Fibroblast of skin of scalp (primary cell): ENCODE measurements at regions not wholly inside any gene's neighbourhood (a gene's known extent, or its start where the extent isn't known, plus 50 kb on each side); places are given as distances from the start of the nearest gene placed in this dataset.
A peak's percentile ranks its signal among the peaks of the same experiment; 100 is the strongest.
"Not testable (repeated sequence)": the region's sequence is repeated elsewhere in the genome, so short reads cannot be mapped to it uniquely, and the experiment has no call there.

Source experiments
- DNase-seq: peaks from one replicate; pipeline ENCODE4 v3.0.0-alpha.2; 2013

- DNase-seq, result no peak
These were observed 617.5 kb upstream of the CPEB2 start for GRCh38 chr4:14384824-14385223.

DNA sequence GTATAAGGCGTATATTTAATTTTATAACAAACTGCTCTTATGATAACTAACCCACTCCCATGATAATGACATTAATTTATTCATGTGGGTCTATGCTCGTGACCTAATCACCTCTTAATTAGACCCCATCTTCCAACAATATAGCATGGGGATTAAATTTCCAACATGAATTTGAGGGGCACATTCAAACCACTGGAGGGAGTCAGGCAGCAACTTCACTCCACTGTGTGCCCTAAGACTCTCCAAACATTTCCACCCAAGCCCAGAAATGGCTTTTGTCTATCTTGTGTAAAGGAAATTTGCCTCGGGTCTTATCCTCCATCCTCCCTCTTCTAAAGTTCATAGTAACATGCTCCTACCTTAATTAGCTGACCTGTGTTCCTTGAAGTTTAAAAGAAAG is 616.1 kb upstream of the CPEB2 start:
- DNase-seq, result no peak

GRCh38 chr4:14387647-14388046 is 614.6 kb upstream of the CPEB2 start:
- DNase-seq, result no peak

GRCh38 chr4:14392378-14392777 is 609.9 kb upstream of the CPEB2 start:
- DNase-seq, result no peak

- DNase-seq, result no peak
These were observed 606.1 kb upstream of the CPEB2 start for GRCh38 chr4:14396183-14396582.

DNA sequence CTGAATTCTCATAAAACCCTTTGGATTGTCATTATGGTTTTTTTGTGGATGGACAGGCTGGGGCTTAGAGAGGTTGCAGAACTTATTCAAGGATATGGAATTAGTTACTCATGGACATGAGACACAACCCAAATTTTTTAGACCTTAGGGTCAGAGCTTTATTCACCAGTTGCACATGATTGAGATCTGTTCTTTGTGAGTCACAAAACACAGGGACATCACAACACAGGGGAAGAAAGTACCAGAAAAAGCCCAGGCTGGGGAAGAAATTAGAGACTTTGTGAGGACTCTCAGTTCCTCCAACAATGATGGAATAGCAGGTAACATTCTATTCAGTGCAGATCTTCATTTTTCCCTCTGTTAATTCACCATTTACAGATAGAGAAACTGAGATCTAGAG is 602.4 kb upstream of the CPEB2 start:
- DNase-seq, result no peak

DNA sequence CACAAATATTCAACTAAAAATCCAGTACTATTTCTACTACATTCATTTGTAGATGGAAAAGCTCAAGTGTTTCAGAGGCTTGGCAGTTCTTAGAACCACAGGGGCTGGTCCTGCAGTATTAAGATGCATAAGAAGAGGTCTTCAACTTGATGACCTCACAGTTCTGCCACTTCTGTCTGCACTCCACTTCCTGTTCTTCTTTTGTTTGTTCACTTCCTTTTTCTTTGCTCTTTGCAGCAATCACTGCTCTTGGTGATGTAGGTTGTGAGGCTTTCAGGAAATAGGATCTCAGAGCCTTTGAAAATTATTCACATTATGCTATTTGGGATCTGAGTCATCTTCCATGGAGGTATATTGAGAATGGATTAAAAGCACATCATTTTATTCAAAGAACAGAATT is 602.0 kb upstream of the CPEB2 start:
- DNase-seq, result no peak

GRCh38 chr4:14403132-14403531 is 599.1 kb upstream of the CPEB2 start:
- DNase-seq, result no peak

- DNase-seq, result peak; percentile 2
These were observed 597.6 kb upstream of the CPEB2 start for GRCh38 chr4:14404730-14405129.

DNA sequence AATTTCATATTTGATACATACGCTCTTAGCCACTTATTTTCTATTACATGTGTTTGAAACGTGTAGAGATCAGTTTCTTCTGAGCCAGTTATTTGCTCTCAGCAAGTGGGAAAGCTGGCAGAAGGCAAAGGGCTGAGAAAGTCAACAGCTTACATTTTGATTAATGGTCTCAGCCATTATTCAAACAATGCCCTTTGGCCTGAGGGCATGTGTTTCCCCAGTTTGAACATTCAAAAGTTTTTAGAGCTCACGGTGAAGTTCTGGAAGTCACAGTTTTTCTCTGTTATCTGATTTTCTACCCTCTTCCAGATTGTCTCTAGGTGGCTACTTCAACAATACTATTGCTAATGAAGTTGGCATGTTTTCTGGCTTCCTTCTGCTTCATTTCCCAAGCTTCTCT is 591.8 kb upstream of the CPEB2 start:
- no peak for DNase-seq

DNA sequence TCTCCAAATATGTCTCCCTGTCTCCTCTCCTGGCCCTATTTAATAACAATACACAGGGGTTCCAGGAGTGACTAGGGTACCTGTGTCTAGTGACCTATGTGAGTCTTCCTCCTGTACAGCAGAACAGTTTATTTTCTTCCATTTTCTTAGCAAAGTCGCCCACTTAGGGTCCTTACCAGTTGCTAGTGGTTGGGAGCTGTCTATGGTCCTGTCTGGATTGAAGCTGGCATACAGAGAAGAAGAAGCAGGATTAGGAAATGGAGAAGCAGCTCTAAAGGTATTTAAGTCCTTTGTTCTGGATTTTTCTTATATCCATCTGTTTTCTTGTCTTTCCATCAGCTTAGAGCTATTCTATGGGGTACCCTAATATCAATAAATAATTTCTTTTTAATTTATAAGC is 587.1 kb upstream of the CPEB2 start:
- DNase-seq, result peak; percentile 49

DNA sequence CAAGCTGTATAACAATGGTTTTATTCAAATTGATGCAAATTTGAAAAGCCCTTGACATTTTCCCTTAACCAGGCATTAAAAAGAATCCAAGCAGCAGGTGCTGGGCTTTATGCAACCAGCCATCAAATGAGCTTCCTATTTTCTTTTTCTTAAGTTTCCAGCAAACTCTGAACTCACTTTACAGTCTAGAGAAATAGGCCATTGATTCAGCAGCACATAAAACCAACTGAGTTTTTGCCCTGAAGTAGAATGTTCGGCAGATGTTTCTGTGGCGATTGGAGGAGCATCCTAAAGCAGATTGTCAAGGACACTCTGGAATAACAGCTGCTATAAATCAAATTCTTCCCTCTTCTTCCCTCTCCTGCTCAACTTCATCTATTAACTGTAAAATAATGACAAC is 582.8 kb upstream of the CPEB2 start:
- no peak for DNase-seq

DNA sequence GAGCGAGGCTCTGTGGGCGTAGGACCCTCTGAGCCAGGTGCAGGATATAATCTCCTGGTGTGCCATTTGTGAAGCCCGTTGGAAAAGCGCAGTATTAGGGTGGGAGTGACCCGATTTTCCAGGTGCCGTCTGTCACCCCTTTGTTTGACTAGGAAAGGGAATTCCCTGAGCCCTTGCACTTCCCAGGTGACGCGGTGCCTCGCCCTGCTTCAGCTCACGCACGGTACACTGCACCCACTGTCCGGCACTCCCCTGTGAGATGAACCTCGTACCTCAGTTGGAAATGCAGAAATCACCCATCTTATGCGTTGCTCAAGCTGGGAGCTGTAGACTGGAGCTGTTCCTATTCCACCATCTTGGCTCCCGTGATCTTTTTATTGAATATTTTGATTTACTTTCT is 576.0 kb upstream of the CPEB2 start:
- DNase-seq, result not testable (repeated sequence)

- no peak for DNase-seq
These were observed 574.2 kb upstream of the CPEB2 start for GRCh38 chr4:14428125-14428524.

GRCh38 chr4:14431155-14432134 is 570.8 kb upstream of the CPEB2 start:
- DNase-seq, result no peak

DNA sequence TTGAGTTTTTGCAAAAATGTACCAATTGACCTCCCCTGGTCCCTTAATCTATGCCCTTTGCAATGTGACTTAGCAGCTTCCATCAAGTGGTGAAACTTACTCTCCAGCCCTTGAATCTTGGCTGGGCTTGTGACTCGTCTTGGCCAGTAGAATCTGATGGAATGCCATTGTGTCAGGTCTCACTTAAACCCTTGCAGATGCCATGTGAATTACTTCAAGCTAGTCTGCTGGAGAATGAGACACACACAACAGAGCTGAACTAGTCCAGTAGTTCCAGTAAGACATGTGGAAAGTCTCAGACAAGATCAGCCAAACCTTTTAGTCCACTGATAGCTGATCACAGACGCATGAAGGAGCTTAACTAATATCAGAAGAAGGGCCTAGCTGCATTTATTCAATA is 567.8 kb upstream of the CPEB2 start:
- peak; percentile 3 for DNase-seq

DNA sequence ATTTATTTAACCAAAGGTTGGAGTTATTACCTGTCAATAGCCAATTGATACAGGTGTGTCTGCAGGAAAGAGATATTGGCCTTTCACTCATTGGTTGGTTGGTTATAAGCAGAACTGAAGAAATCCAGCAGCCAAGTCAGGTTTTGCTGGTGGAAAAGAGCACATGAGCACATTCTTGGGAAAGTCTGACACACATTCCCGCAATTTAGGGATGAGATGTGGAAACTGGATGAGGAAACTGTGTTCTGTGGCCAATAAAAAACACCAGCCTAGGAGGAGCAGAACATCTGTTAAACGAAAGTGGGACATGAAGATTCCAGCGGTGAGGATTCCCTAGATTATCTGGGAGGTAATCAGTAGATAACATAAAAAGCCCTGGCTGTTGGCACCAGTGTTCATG is 567.4 kb upstream of the CPEB2 start:
- DNase-seq, result peak; percentile 4

- DNase-seq, result no peak
These were observed 560.7 kb upstream of the CPEB2 start for GRCh38 chr4:14441561-14441960.

DNA sequence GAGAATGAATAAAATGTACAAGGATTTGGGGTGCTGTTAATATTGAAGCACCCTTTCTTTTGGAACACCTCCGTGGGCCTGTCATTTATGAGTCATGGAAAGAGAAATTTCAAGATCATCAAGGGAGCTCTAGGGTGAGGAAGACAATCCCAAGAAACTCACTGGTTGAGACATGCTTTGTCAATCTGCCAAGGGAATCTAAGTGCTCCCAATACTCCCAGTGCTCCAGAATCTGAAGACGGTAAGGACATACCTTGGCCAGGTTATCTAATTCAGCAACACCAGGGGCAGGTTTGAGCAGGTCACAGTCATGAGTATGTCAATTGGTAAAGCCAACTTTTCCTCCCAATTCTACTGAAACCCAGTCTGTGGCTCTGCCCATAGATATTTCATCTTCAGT is 556.4 kb upstream of the CPEB2 start:
- no peak for DNase-seq

DNA sequence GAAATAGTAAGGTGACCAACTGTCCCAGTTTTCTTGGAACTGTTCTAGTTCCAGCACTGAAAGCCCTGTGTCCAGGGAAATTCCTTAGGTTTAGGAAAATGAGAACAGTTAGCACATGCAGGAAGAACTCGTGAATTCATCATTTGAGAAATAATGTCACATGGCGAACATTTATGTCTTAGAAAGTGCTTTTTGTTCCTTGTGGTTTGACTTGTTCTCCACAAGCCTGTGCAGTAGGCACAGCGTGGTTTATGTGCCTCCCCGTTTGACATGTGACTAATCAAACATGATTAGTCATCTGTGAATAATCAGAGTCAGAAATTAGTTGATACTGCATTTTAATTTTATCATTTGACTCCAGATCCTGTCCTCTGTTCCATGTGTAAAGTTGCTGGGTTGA is 556.0 kb upstream of the CPEB2 start:
- peak; percentile 2 for DNase-seq

DNA sequence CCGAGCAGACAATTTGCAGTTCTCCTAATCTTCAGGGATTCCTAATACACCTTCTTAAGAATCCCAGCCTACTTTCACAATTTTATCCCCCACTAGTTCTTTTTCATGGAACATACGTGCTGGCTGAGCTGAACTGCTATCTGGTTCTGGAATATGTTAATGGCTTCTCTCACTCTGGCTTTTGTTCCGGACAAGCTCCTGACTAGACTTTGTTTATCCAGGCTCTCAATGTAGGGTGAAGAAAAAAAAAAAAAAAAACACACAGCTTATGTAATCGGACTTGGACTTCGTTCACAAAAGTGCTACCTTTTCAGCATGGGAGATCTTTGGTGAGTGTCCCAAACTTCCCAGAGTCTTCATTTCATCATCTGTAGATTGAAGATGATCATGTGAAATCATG is 555.4 kb upstream of the CPEB2 start:
- no peak for DNase-seq

DNA sequence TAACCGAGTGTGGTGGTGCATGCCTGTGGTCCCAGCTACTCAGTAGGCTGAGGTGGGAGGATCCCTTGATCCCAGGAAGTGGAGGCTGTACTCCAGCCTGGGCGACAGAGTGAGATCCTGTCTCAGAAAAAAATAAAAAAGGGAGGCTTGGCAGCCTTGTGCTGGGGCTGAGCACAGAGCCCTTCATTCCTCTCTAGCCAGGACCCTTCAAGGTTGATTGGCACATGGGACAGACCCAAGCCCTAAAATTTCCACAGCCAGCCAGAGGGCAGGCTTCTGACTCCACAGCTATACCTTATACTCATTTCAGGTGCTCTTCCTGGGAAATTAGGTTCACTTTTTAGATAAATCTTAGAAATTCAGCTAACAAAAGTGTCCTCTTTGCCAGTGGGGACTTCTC is 553.0 kb upstream of the CPEB2 start:
- DNase-seq, result no peak

DNA sequence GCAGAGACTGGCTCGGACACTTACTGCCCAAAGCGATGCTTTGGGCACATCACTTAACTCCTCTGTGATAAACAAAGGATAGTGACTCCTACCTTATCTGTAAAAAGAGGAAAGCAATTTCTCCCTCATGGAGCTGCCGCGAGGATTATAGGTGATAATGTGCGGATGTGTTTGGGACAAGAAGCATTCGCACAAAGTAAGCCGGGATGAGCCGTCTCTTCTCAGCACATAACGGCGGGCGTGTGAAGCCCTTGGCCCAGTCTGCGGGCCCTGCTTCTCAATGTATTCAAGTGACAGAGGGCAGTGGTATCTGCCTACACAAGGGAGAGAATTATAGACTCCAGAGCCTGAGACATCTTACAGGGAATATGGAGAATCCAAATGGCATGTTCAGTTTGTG is 550.3 kb upstream of the CPEB2 start:
- DNase-seq, result no peak

DNA sequence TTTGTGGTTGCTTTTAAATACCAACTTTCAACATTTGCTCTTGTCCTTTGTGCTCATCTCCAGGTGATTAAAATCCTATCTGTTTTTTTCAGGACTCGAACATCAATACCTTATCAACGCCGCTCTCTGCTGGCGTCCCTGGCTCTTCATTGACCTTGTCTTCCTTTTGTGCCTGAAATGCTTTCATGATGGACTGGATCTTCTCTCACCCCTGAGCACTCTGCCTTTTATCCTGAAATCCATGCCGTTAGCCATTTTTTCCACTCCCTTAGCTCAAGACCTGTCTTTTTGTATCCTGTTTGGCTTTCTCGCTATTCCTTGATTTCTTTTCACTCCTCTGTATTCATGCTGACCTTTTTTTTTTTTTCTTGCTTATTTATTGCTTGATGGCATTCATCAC is 549.5 kb upstream of the CPEB2 start:
- no peak for DNase-seq

- DNase-seq, result no peak
These were observed 543.8 kb upstream of the CPEB2 start for GRCh38 chr4:14458463-14458862.
